GM12891 (cell line): ENCODE measurements at regions not wholly inside any gene's neighbourhood (a gene's known extent, or its start where the extent isn't known, plus 50 kb on each side); places are given as distances from the start of the nearest gene placed in this dataset.

Experiments
- DNase-seq: peaks from one replicate; pipeline ENCODE4 v3.0.0; 2011; ENCODE audit warnings: low spot score; ENCODE audit not compliant: insufficient read length
- FAIRE-seq: peaks from 2 replicates; lab custom pipeline; 2011; peaks lifted over from hg19 to GRCh38; lab: Jason Lieb, UNC
- PAX5 ChIP-seq: IDR thresholded peaks from 2 replicates; pipeline ENCODE4 v1.6.1; 2011; ENCODE audit warnings: low read length, moderate library complexity, mild to moderate bottlenecking; ENCODE audit not compliant: insufficient read depth, severe bottlenecking
- POLR2A ChIP-seq: IDR thresholded peaks from 2 replicates; pipeline ENCODE4 v1.6.1; 2011; ENCODE audit warnings: low read depth, low read length, control low read depth
- POLR2AphosphoS5 ChIP-seq: IDR thresholded peaks from 2 replicates; pipeline ENCODE4 v1.6.1; 2011; ENCODE audit warnings: low read depth, low read length, control low read depth
- POU2F2 ChIP-seq: IDR thresholded peaks from 2 replicates; pipeline ENCODE4 v1.6.1; 2011; ENCODE audit warnings: low read depth, mild to moderate bottlenecking, control low read depth, low read length, moderate library complexity
- SPI1 ChIP-seq: IDR thresholded peaks from 2 replicates; pipeline ENCODE4 v1.6.1; 2011; ENCODE audit warnings: low read depth, low read length, control low read depth
- TAF1 ChIP-seq: IDR thresholded peaks from 2 replicates; pipeline ENCODE4 v1.6.1; 2011; ENCODE audit warnings: low read depth, low read length, control low read depth

- FAIRE-seq = no peak
- TF ChIP-seq POU2F2 = no peak
- no peak for TF ChIP-seq POLR2AphosphoS5
- no peak for TF ChIP-seq SPI1
- TF ChIP-seq POLR2A = no peak
- TF ChIP-seq TAF1 = no peak
- TF ChIP-seq PAX5 = no peak
- DNase-seq = no peak
These were observed 209.7 kb upstream of the CDKN3 start for GRCh38 chr14:54186821-54187763.

GRCh38 chr14:54188064-54188666 is 208.6 kb upstream of the CDKN3 start:
- TF ChIP-seq POU2F2 (no peak), POLR2AphosphoS5 (no peak), POLR2A (no peak), SPI1 (no peak), PAX5 (no peak), TAF1 (no peak)
- FAIRE-seq (no peak), DNase-seq (no peak)

GRCh38 chr14:54189333-54189732 is 207.5 kb upstream of the CDKN3 start:
- DNase-seq (no peak), FAIRE-seq (no peak)
- no peak for TF ChIP-seq TAF1
- no peak for TF ChIP-seq PAX5
- no peak for TF ChIP-seq POLR2A
- no peak for TF ChIP-seq POLR2AphosphoS5
- no peak for TF ChIP-seq SPI1
- no peak for TF ChIP-seq POU2F2

- DNase-seq = no peak
- TF ChIP-seq POU2F2 (no peak), TAF1 (no peak), PAX5 (no peak), POLR2AphosphoS5 (no peak), POLR2A (no peak), SPI1 (no peak)
- no peak for FAIRE-seq
These were observed 207.0 kb upstream of the CDKN3 start for GRCh38 chr14:54189748-54190354.

GRCh38 chr14:54191846-54192245 is 205.0 kb upstream of the CDKN3 start:
- no peak for TF ChIP-seq POU2F2
- TF ChIP-seq TAF1 = no peak
- no peak for TF ChIP-seq PAX5
- TF ChIP-seq POLR2AphosphoS5 = no peak
- no peak for TF ChIP-seq POLR2A
- TF ChIP-seq SPI1 = no peak
- FAIRE-seq = no peak
- no peak for DNase-seq

GRCh38 chr14:54192610-54193009 is 204.2 kb upstream of the CDKN3 start:
- TF ChIP-seq POLR2A = no peak
- no peak for TF ChIP-seq PAX5
- TF ChIP-seq SPI1 = no peak
- FAIRE-seq (no peak), DNase-seq (no peak)

GRCh38 chr14:54193871-54194270 is 202.9 kb upstream of the CDKN3 start:
- DNase-seq (no peak), FAIRE-seq (no peak)
- TF ChIP-seq PAX5 (no peak), TAF1 (no peak), POLR2AphosphoS5 (no peak), POLR2A (no peak), POU2F2 (no peak), SPI1 (no peak)

- no peak for DNase-seq
- TF ChIP-seq POLR2AphosphoS5 (no peak), POLR2A (no peak), SPI1 (no peak), TAF1 (no peak), PAX5 (no peak), POU2F2 (no peak)
- FAIRE-seq = no peak
These were observed 202.3 kb upstream of the CDKN3 start for GRCh38 chr14:54194501-54194900.

GRCh38 chr14:54197369-54197768 is 199.4 kb upstream of the CDKN3 start:
- TF ChIP-seq SPI1 (no peak), POU2F2 (no peak), POLR2AphosphoS5 (no peak), TAF1 (no peak), PAX5 (no peak), POLR2A (no peak)
- FAIRE-seq (no peak), DNase-seq (no peak)

GRCh38 chr14:54200726-54201125 is 196.1 kb upstream of the CDKN3 start:
- TF ChIP-seq TAF1 (no peak), PAX5 (no peak), POLR2A (no peak), POU2F2 (no peak), POLR2AphosphoS5 (no peak), SPI1 (no peak)
- FAIRE-seq (no peak), DNase-seq (no peak)
